ENCODE measurements at regions not wholly inside any gene's neighbourhood (a gene's known extent, or its start where the extent isn't known, plus 50 kb on each side); places are given as distances from the start of the nearest gene placed in this dataset.

- Histone ChIP-seq H3K4me3 (ENCODE audit: low read length) (no peak overlapping the region), H3K27ac (ENCODE audit: low read depth, low read length) (no peak overlapping the region), H3K36me3 (ENCODE audit: insufficient read depth, low read length) (no peaks in the 10 kb centered on the region), H3K4me1 (ENCODE audit: insufficient read depth, low read length) (no peaks in the 10 kb centered on the region), H3K9me3 (ENCODE audit: low read length) (no peaks in the 10 kb centered on the region), H3K27me3 (ENCODE audit: insufficient read depth, low read length, poor library complexity, severe bottlenecking) (no peaks in the 10 kb centered on the region)
- Mint-ChIP-seq H3K36me3 (no peaks in the 10 kb centered on the region), H3K4me3 (no peak overlapping the region), H3K4me1 (no peaks in the 10 kb centered on the region), H3K9me3 (no peaks in the 10 kb centered on the region), H3K27me3 (peaks cover 0 to 3% of the 10 kb centered on the region in 2 donors), H3K27ac (peak overlapping the region in 1 of 8 donors; percentile 14)
- ChIA-PET POLR2A (no interaction called here), CTCF (no interaction called here)
- no peak for DNase-seq
Measured at GRCh38 chr5:68161156-68161555, 54.4 kb upstream of the PIK3R1 start.

GRCh38 chr5:68159224-68159951 lies 56.2 kb upstream of the PIK3R1 start:
- Mint-ChIP-seq H3K27ac (no peak overlapping the region), H3K9me3 (no peaks in the 10 kb centered on the region), H3K4me3 (no peak overlapping the region), H3K27me3 (peaks cover 0 to 3% of the 10 kb centered on the region in 2 donors), H3K4me1 (no peaks in the 10 kb centered on the region), H3K36me3 (no peaks in the 10 kb centered on the region)
- Histone ChIP-seq H3K27ac (ENCODE audit: low read depth, low read length) (no peak overlapping the region), H3K27me3 (ENCODE audit: insufficient read depth, low read length, poor library complexity, severe bottlenecking) (no peaks in the 10 kb centered on the region), H3K4me3 (ENCODE audit: low read length) (no peak overlapping the region), H3K36me3 (ENCODE audit: insufficient read depth, low read length) (no peaks in the 10 kb centered on the region), H3K9me3 (ENCODE audit: low read length) (no peaks in the 10 kb centered on the region), H3K4me1 (ENCODE audit: insufficient read depth, low read length) (no peaks in the 10 kb centered on the region)
- POLR2A ChIA-PET: no interaction called here
- no peak for DNase-seq
- CTCF ChIA-PET: no interaction called here

GRCh38 chr5:68155940-68156339 lies 59.6 kb upstream of the PIK3R1 start:
- no peak overlapping the region for H3K27ac Mint-ChIP-seq

GRCh38 chr5:68154119-68154857 lies 61.3 kb upstream of the PIK3R1 start:
- no peaks in the 10 kb centered on the region for H3K9me3 ChIP-seq (ENCODE audit: low read length)
- no peak overlapping the region for H3K4me3 Mint-ChIP-seq
- POLR2A ChIA-PET: no interaction called here
- no peaks in the 10 kb centered on the region for H3K27me3 ChIP-seq (ENCODE audit: insufficient read depth, low read length, poor library complexity, severe bottlenecking)
- no peaks in the 10 kb centered on the region for H3K36me3 Mint-ChIP-seq
- H3K9me3 Mint-ChIP-seq: no peaks in the 10 kb centered on the region
- H3K4me1 ChIP-seq (ENCODE audit: insufficient read depth, low read length): no peaks in the 10 kb centered on the region
- H3K27ac Mint-ChIP-seq: no peak overlapping the region
- H3K4me1 Mint-ChIP-seq: peaks cover 0 to under 1% (median under 1%) of the 10 kb centered on the region in 3 donors
- no peak for DNase-seq
- no peaks in the 10 kb centered on the region for H3K27me3 Mint-ChIP-seq
- H3K36me3 ChIP-seq (ENCODE audit: insufficient read depth, low read length): no peaks in the 10 kb centered on the region
- no peak overlapping the region for H3K4me3 ChIP-seq (ENCODE audit: low read length)
- CTCF ChIA-PET: no interaction called here
- no peak overlapping the region for H3K27ac ChIP-seq (ENCODE audit: low read depth, low read length)

More at GRCh38 chr5:68155940-68156339, 59.6 kb upstream of the PIK3R1 start:
- no peaks in the 10 kb centered on the region for H3K9me3 Mint-ChIP-seq
- no peaks in the 10 kb centered on the region for H3K4me1 ChIP-seq (ENCODE audit: insufficient read depth, low read length)
- H3K36me3 ChIP-seq (ENCODE audit: insufficient read depth, low read length): no peaks in the 10 kb centered on the region
- H3K4me3 ChIP-seq (ENCODE audit: low read length): no peak overlapping the region
- H3K4me1 Mint-ChIP-seq: no peaks in the 10 kb centered on the region
- POLR2A ChIA-PET: no interaction called here
- no peaks in the 10 kb centered on the region for H3K27me3 ChIP-seq (ENCODE audit: insufficient read depth, low read length, poor library complexity, severe bottlenecking)
- no peak for DNase-seq
- no peak overlapping the region for H3K27ac ChIP-seq (ENCODE audit: low read depth, low read length)
- no peaks in the 10 kb centered on the region for H3K27me3 Mint-ChIP-seq
- no peaks in the 10 kb centered on the region for H3K9me3 ChIP-seq (ENCODE audit: low read length)
- no peaks in the 10 kb centered on the region for H3K36me3 Mint-ChIP-seq
- H3K4me3 Mint-ChIP-seq: no peak overlapping the region
- CTCF ChIA-PET: no interaction called here

GRCh38 chr5:68151812-68152211 lies 63.7 kb upstream of the PIK3R1 start:
- POLR2A ChIA-PET: no interaction called here
- H3K4me3 Mint-ChIP-seq: no peak overlapping the region
- H3K27me3 Mint-ChIP-seq: no peaks in the 10 kb centered on the region
- peaks cover 7 to 16% (median 13%) of the 10 kb centered on the region in 3 donors for H3K4me1 Mint-ChIP-seq
- Histone ChIP-seq H3K4me3 (ENCODE audit: low read length) (no peak overlapping the region), H3K27ac (ENCODE audit: low read depth, low read length) (no peak overlapping the region), H3K9me3 (ENCODE audit: low read length) (no peaks in the 10 kb centered on the region), H3K27me3 (ENCODE audit: insufficient read depth, low read length, poor library complexity, severe bottlenecking) (no peaks in the 10 kb centered on the region), H3K36me3 (ENCODE audit: insufficient read depth, low read length) (no peaks in the 10 kb centered on the region), H3K4me1 (ENCODE audit: insufficient read depth, low read length) (no peaks in the 10 kb centered on the region)
- no peak for DNase-seq
- H3K36me3 Mint-ChIP-seq: no peaks in the 10 kb centered on the region
- no peaks in the 10 kb centered on the region for H3K9me3 Mint-ChIP-seq
- H3K27ac Mint-ChIP-seq: no peak overlapping the region
- CTCF ChIA-PET: interaction anchor here (1.2 kb wide), 1 partner anchor 10 kb away, joined by 3 read pairs; no protein-coding TSS in a partner anchor

DNA sequence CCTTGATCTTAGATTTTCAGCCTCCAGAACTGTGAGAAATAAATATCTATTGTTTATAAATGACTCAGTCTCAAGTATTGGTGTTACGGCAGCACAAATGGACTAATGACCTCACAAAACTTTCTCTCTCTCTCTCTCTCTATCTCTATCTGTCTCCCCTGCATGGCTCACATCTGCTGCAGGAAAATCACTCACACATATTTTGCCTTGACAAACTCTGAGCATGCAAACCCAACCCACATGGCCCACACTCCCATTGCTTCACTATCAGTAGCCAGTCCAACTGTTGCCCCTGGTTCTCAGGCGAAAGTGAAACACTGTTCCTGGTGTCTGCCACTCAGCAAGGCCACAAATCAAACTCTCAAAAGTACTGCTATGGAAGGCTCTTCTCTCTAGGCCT lies 66.4 kb upstream of the PIK3R1 start:
- peak overlapping the region in 1 of 8 donors; percentile 61 for H3K27ac Mint-ChIP-seq
- no peaks in the 10 kb centered on the region for H3K27me3 ChIP-seq (ENCODE audit: insufficient read depth, low read length, poor library complexity, severe bottlenecking)
- H3K9me3 ChIP-seq (ENCODE audit: low read length): no peaks in the 10 kb centered on the region
- H3K36me3 ChIP-seq (ENCODE audit: insufficient read depth, low read length): no peaks in the 10 kb centered on the region
- H3K4me1 Mint-ChIP-seq: peaks cover 7 to 16% (median 13%) of the 10 kb centered on the region in 3 donors
- CTCF ChIA-PET: no interaction called here
- H3K27ac ChIP-seq (ENCODE audit: low read depth, low read length): no peak overlapping the region
- no peak for DNase-seq
- no peaks in the 10 kb centered on the region for H3K27me3 Mint-ChIP-seq
- no peak overlapping the region for H3K4me3 ChIP-seq (ENCODE audit: low read length)
- H3K9me3 Mint-ChIP-seq: no peaks in the 10 kb centered on the region
- POLR2A ChIA-PET: no interaction called here
- H3K4me1 ChIP-seq (ENCODE audit: insufficient read depth, low read length): no peaks in the 10 kb centered on the region
- H3K36me3 Mint-ChIP-seq: peaks cover 0 to 6% (median 0%) of the 10 kb centered on the region in 3 donors
- H3K4me3 Mint-ChIP-seq: no peak overlapping the region

DNA sequence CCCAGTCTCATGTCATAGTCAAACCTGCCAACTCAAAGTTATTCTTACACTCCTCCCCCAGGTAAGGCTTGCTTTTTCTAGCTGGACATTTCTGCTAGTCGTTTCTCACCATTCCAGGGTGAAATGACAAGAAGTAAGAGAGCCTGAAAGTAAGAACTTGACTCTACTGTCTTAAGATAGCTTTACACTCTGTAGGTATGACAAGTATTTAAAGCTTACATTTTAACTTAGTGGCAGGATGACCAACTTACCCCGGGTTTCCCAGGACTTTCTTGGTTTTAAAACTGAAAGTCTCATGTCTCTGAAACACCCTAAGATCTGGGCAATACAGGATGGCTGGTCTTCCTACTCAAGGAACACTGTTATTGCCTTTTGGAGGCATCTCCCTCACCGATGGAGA lies 67.5 kb upstream of the PIK3R1 start:
- no peak overlapping the region for H3K27ac ChIP-seq (ENCODE audit: low read depth, low read length)

GRCh38 chr5:68147659-68148058 lies 67.9 kb upstream of the PIK3R1 start:
- CTCF ChIA-PET: no interaction called here
- Histone ChIP-seq H3K27ac (ENCODE audit: low read depth, low read length) (no peak overlapping the region), H3K4me1 (ENCODE audit: insufficient read depth, low read length) (no peaks in the 10 kb centered on the region), H3K4me3 (ENCODE audit: low read length) (no peak overlapping the region), H3K9me3 (ENCODE audit: low read length) (no peaks in the 10 kb centered on the region), H3K36me3 (ENCODE audit: insufficient read depth, low read length) (no peaks in the 10 kb centered on the region), H3K27me3 (ENCODE audit: insufficient read depth, low read length, poor library complexity, severe bottlenecking) (no peaks in the 10 kb centered on the region)
- no peak overlapping the region for H3K27ac Mint-ChIP-seq
- H3K4me1 Mint-ChIP-seq: peaks cover 7 to 16% (median 13%) of the 10 kb centered on the region in 3 donors
- no peaks in the 10 kb centered on the region for H3K27me3 Mint-ChIP-seq
- H3K9me3 Mint-ChIP-seq: peaks cover 0 to 2% (median 0%) of the 10 kb centered on the region in 5 donors
- POLR2A ChIA-PET: interaction anchor here (1.0 kb wide), 1 partner anchor 68 kb away, joined by 3 read pairs; the partner anchor contains the start of gene PIK3R1
- DNase-seq: no peak
- peaks cover 0 to 17% (median 0%) of the 10 kb centered on the region in 3 donors for H3K36me3 Mint-ChIP-seq
- H3K4me3 Mint-ChIP-seq: no peak overlapping the region

More for the DNA sequence above, 67.5 kb upstream of the PIK3R1 start:
- DNase-seq: no peak
- no peaks in the 10 kb centered on the region for H3K9me3 ChIP-seq (ENCODE audit: low read length)
- H3K36me3 ChIP-seq (ENCODE audit: insufficient read depth, low read length): no peaks in the 10 kb centered on the region
- Mint-ChIP-seq H3K36me3 (peaks cover 0 to 13% (median 0%) of the 10 kb centered on the region in 3 donors), H3K9me3 (peaks cover 0 to 2% (median 0%) of the 10 kb centered on the region in 5 donors), H3K27me3 (no peaks in the 10 kb centered on the region), H3K4me3 (no peak overlapping the region), H3K4me1 (peaks cover 7 to 16% (median 13%) of the 10 kb centered on the region in 3 donors), H3K27ac (no peak overlapping the region)
- no peaks in the 10 kb centered on the region for H3K27me3 ChIP-seq (ENCODE audit: insufficient read depth, low read length, poor library complexity, severe bottlenecking)
- H3K4me3 ChIP-seq (ENCODE audit: low read length): no peak overlapping the region
- H3K4me1 ChIP-seq (ENCODE audit: insufficient read depth, low read length): no peaks in the 10 kb centered on the region
- ChIA-PET POLR2A (interaction anchor here (1.0 kb wide), 1 partner anchor 67 kb away, joined by 3 read pairs; the partner anchor contains the start of gene PIK3R1), CTCF (no interaction called here)

Measured in CD8-positive, alpha-beta memory T cell (primary cell).